PFSK-1 (cell line): ENCODE measurements at regions not wholly inside any gene's neighbourhood (a gene's known extent, or its start where the extent isn't known, plus 50 kb on each side); places are given as distances from the start of the nearest gene placed in this dataset.

ENCODE experiments used
- FOXP2 ChIP-seq: optimal IDR thresholded peaks from 2 replicates; pipeline ENCODE3; 2011; ENCODE audit warnings: borderline replicate concordance, control low read depth, inconsistent platforms; ENCODE audit not compliant: insufficient read depth; ENCODE audit errors: extremely low read length, extremely low read depth
- POLR2AphosphoS5 ChIP-seq: IDR thresholded peaks from 2 replicates; pipeline ENCODE4 v1.6.1; 2012; ENCODE audit warnings: low read depth, mild to moderate bottlenecking, control low read depth, low read length, moderate library complexity
- REST ChIP-seq, 2 experiments: IDR thresholded peaks; 2 replicates each; pipeline versions ENCODE4 v1.6.1 to v1.8.0; 2011 to 2012; ENCODE audit warnings: low read depth in 2 of 2, low read length in 2 of 2, control low read depth in 1 of 2, inconsistent platforms in 1 of 2, mild to moderate bottlenecking in 1 of 2, moderate library complexity in 1 of 2; ENCODE audit not compliant: insufficient read depth in 1 of 2
- SIN3A ChIP-seq: IDR thresholded peaks from 2 replicates; pipeline ENCODE4 v1.6.1; 2012; ENCODE audit warnings: mild to moderate bottlenecking, low read length, moderate library complexity, borderline replicate concordance; ENCODE audit not compliant: insufficient read depth
- TAF1 ChIP-seq: IDR thresholded peaks from 2 replicates; pipeline ENCODE4 v1.6.1; 2012; ENCODE audit warnings: low read length, control low read depth, borderline replicate concordance; ENCODE audit not compliant: insufficient read depth

- TF ChIP-seq TAF1 = no peak
- no peak for TF ChIP-seq POLR2AphosphoS5
- TF ChIP-seq SIN3A = no peak
- TF ChIP-seq REST (IDR thresholded peaks at IDR 0.05; ENCODE audit: insufficient read depth in 1 of 2, low read depth in 2 of 2, low read length in 2 of 2) = no peak
- no peak for TF ChIP-seq FOXP2
These were observed 189.9 kb downstream of the INO80D start for GRCh38 chr2:205895981-205896655.
